CD1c-positive myeloid dendritic cell (primary cell): ENCODE measurements at regions not wholly inside any gene's neighbourhood (a gene's known extent, or its start where the extent isn't known, plus 50 kb on each side); places are given as distances from the start of the nearest gene placed in this dataset.

Experiments
- DNase-seq: peaks from one replicate; pipeline ENCODE4 v3.0.0-alpha.2; 2016; ENCODE audit errors: extremely low spot score

DNA sequence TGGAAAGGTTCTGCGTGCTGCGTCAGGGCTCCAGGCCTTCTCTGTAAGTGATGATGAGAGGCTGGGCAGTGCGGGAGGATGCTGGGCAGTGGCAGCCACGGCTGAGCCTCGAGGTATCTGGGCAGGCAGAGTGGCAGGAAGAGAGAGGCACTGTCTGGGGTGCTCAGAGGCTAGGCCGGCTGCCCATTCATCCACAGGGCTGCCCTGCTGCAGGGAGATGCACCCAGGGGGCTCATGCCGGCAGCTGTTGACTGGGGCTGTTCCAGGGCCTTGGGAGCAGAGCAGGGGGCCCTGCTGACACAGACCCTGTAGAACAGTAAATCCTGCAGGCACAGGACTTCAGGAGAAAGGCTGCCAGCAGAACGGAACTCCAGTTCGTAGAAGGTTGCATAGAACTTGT, 88.8 kb downstream of the BOD1 start:
- DNase-seq, result no peak

DNA sequence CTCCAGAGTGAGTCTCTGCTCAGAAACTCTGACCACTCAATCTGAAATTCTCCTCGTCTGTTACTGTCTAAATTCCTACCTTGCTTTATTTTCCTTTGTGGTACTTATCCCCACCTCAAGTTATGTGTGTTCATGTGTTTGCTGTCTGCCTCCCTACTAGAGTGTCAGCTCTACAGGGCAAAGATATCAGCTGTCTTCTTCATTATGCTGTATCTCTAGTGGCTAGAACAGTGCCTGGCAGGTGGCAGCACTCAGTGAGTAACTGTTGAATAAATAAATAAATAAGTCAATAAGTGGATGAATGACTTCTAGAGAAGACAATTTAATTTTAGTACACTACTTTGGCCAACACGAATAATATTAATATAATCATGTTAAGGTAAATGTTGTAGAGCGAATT, 92.3 kb downstream of the BOD1 start:
- DNase-seq, result no peak

DNA sequence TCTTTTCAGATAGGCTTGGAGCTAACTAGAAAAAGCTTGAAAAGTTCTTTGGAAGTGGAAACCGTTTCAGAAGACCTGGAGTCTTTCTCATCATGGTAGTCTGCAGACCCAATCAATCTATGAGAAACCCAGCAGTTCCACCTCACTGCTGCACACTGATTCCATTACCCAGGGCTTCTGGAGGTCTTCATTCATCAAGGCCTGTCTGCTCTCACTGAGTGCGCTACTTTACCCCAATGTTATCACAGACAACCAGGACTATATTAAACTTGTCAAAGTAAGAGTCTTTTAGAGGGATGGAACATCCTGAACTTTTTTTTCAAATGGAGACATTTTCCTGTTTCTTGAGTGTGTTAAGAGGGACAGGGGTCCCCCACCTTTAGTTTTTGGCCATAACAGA, 93.1 kb downstream of the BOD1 start:
- no peak for DNase-seq

DNA sequence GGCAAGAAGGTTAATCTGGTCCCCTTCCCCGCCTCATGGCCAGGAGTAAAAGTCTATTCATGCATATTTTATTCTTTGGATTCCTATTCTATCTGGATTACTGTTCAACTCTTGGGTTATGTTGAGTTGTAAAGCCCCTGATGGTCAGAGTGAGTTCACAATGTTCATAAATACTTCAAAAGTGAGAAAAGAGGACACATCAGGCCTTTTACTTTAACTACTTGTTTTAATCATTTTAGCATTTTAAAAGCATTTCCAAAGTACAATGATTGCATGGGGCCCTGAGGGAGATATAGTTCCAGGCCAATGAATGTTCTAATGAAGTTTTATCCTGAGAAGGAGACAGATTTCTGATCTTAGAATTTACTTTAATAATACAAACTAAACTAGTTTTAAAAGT, 93.9 kb downstream of the BOD1 start:
- no peak for DNase-seq

DNA sequence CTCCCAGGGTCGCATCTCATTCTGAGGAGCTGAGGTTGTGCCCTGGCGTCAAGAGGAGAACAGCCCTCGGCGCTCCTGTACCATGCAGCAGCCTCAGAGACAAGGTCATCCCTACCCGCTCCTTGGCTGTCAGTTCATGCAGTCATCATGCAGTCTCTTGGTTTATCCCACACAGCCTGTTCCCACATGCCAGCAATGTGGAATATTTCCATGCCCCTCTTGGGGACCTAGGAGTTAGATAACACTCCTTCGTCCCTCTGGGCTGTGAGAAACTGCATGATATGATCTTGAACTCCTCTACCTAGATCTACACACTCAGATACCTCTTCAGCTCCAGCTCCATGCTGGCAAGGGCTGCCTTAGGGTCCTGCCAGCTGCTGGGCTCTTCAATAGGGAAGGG, 97.6 kb downstream of the BOD1 start:
- no peak for DNase-seq

DNA sequence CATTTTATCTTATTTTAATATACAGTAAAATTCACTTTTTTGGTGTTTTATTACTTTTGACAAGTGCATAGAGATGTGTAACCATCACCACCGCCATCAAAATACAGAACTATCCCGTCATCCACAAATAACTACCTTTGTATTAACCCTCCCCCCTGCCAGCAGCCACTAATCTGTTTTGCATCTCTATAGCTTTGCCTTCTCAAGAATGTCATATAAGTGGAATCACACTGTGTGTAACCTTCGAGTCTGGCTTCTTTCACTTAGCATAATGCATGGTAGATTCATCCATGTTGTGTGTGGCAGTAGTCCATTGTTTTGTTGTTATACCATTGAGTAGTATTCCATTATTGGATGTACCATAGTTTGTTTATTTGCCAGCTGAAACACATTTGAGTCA, 98.8 kb downstream of the BOD1 start:
- no peak for DNase-seq

DNA sequence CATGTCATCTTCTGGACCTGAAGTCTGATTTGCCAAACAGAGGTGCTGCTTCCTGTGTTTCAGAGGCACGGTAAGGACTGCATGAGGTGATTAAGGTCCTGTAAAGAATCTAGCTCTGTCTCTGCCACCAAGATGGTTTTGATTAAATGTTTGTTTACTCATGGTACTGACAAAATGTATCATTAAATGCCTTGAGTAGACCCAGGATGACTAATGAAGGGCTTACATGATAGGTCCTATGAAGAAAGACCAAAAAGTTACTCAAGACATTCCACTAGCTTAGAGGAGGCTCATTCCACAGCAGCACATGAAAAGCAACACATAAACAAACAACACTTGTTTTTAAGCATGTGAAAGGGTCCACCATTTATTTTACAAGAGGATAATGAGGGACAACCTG, 100.9 kb downstream of the BOD1 start:
- no peak for DNase-seq

DNA sequence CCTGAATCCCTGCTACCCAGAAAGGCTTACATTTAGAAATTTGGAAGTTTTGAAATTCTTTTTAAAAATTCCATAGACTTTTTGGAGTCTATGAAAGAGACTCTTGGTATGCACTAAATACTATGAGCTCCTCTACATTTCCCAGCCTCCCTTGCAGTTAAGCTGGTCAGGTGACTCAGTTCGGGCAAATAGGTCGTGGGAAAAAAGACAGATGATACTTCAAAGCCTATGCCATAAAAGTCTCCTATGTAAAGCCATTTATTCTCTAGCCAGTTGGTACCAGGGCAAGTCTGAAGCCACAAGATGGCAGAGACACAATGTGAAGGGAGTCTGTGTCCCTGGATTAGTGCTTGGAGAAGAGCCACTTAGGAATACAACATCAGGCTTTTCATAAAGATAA, 101.8 kb downstream of the BOD1 start:
- DNase-seq, result no peak

DNA sequence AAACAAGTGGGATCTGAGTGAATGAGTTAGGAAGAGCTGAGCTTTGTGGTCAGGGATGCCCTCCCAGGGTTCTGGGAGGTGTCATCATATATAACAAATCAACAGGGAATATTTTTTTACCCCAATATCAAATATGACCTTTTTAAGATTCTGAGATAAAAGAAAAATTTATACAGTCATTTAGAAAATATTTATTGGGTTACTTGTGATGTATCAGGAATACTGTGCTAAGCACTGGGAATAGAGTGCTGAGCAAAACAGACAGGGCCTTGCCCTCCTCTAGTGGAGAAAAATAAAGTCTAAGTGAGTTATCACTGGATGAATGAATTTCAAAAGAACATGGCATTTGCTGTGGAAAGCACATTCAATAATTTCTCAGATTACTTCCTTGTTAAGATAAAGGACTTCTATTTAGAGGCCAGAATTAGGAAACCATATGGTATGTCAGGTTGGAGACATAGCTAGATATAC, 102.9 kb downstream of the BOD1 start:
- no peak for DNase-seq

DNA sequence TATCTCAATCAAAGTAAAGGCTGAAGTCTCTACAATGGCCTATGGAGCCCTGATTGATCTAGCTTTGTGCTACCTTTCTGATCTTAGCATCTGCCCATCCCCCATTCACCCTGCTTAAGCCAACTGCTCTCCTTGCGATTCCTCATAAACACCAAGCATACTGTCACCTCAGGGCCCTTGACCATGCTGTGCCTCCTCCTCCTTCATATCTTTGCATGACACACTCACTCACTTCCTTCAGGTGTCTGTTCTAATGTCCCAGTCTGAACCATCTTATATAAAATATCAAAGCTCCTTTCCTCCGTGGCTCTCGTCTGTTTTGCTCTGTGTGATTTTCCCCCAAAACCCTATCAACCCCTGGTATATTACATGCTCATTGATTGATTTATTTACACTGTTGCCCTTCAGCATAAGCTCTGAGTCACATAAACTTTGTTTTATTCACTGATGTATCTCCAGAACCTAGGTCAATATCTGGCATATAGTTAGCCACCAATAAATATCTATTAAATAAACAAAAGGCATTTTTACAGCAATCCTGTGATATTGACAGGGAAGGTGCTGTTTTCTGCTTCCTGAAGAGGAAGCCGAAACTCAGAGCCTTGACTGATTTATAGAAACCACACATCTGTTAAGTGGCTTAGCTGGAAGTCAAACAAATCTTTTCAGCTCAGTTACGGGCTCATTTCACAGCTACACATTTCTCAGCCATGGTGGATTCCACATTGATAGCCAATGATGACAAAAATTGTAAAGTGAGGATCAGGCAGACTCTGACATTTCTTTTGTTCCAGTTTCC, 103.6 kb downstream of the BOD1 start:
- DNase-seq, result no peak

DNA sequence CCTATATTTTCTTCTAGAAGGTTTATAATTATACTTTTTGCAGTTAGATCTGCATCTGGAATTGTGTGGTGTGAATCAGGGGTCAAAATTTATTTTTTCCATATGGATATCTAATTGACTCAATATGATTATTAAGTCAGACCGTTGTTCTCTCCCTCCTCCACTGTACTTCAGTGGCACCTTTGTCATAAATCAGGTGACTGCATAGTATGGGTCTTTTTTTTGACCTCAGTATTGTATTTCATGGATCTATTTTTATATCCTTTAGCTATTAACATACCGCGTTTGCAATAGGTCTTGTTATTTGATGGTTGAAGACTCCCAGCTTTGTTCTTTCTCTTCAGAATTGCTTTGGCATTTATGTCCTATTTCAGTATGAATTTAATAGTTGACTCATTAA, 107.4 kb downstream of the BOD1 start:
- no peak for DNase-seq

DNA sequence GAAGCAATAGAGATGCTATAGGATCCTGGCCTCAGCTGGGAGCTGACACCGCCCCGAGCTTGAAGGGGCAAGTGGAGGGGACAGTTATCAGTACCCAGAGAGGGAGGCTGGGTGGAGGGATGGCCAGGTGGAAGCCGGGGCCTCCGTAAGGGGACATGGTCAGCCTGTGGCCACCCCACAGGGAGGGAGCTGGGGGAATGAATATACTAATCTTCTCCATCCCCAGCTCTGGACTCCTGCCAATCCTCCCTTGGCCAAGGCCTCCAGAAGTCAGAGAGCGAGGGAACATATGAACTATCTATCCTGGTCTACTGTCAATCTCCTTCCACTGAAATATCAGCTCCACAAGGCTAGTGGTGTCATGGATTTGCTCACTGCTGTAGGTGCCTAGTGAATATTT, 109.3 kb downstream of the BOD1 start:
- DNase-seq, result no peak

DNA sequence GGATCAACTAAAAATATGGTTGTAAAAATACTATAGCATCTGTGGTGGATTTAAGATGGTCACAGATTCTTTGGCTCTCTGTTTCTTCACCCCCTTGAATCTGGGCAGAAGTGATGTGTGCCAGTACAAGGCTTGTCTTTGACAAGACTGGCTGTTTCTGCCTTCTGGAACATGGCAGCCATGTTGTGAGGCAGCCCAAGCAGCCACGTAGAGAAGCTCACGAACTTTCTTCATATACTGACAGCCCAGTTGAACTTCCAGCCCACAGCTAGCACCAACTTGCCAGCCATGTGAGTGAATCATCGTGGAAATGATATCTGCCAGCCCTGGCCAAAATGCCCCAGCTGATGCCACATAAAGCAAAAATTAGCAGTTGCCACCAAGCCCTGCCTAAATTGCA, 110.8 kb downstream of the BOD1 start:
- no peak for DNase-seq

DNA sequence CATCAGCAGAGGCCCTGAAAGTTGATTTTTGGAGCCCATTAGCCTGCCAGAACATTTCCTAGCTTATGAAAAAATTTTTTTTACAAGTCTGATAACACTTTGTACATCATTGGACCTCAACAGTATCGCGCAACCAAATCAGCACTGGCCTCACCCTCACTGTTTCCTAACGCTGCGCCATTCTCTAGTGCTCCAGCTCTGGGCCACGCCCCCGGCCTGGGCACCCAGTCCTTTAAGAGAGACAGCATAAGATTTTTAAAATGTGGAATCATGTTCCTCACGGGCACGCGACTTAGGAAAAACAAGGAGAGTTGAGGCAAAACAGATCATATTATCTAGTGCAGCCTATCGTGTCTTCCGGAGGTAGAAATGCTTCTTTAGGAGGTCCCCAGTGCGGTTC, 114.5 kb downstream of the BOD1 start:
- DNase-seq, result no peak

DNA sequence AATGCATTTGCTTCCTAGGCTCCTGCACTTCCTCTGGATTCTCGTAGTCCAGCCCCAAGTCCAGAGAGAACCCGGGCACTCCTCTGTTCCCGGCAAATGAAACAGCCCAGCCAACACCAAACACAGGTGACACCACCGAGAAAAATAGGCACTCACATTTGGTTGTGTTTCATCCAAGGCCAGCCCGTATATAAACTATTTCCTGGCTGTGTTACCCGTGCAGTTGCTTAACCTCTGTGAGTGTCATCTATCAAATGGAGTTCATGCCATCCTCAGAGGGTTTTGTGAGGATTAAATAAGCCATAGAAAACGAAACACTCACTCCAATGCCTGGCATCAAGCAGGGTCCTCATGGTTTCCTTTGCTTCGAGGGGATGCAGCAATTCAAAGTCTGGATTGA, 115.2 kb downstream of the BOD1 start:
- no peak for DNase-seq

DNA sequence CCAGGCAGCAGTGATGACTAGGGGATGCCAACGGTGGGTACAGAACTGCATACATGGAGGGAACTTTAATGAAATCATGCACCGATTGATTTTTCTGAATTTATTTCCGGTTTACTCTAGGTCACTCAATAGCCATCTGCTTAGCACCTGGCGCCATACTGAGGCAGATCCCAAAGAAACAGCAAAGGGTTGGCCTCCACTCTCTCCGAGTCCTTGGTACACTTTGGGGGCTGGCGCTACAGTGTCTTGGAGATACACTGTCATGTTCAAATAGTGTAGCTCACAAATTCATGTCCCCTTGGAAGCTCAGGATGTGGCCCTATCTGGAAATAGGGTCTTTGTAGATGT, 116.3 kb downstream of the BOD1 start:
- DNase-seq, result no peak

DNA sequence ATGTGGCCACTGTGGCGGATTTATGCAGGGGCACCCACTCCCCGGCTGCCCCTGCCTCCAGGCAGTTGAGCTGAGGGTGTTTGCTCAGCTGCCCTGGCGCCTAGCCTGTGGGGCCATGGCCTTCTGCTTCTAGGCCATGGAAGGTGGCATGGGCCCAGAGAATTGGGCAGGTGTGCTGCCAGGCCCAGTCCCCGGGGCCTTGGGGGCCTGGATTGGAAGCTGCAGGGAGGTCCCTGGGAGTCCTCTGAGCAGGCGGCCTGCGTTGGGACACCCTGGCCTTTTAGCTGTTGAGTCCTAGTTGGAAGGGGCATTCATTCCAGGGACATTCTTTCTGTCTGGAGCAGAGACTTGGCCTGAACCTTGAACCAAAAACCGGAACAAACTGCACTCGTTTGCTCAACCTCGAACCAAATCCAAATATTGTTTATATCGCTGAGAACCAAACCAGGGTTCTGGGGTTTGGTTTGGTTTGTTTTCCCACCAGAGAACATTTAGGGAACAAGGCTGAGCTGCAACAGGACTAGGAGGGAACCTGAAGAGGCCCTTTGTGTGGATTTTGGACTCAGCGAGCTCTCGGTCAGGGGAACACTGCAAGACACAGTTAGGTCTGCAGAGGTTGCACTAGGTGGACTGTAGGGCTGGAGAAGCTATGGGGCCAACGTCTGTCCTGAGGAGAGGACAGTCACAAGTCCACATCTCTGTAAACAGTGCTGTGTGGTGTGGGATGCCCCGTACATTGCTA, 116.8 kb downstream of the BOD1 start:
- DNase-seq, result no peak

DNA sequence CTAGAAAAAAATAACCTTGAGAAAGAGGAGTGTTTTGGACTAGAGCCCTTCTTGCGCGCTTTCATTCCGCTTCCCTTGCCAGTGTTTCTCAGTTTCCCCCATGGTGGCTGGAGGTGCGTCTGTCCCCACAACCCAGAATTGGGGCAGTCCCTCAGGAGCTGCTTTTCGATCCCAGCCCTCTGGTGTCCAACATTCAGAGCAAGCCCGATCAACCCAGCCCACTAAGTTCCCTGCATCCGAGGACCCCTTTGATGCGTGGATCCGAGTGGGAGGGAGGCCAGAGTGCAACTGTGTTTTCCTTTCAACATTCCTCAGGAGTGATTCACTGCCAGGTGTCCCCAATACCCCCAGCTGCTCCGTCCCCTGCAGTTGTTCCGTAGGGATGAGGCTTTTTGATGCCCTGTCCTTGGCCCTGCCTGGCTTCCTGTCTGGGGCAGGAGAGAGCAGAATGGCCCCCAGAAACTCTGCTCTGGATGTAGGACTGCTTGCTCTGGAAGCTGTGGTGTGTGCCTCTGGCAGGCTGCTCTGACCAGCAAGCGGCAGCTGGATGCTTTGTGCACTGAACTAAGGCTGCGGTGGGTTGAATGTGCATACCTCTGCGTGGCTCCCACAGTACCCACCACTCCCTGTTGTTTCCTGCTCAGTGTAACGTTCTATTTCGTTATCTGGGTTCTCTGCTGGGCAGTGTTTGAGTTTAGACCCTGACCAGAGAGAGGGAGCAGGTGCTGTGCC, 117.5 kb downstream of the BOD1 start:
- no peak for DNase-seq

DNA sequence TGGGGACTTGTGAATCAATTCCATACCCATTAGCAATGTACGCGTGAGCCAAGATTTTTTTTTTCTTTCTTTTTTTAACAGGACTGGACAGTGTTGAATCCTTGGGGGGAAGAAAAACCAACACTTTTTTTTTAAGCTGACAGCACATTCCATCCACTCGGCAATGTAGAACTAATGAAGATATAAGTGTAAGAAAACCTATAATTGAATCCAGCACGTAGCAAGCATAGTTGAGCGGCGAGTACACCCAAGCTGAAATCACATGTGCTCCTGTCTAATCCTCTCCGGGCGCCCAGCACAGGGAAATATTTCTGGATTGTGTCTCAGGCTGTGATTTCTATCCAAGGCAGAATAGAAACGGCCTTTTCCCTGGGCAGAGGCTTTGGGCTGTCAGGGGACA, 118.2 kb downstream of the BOD1 start:
- no peak for DNase-seq

DNA sequence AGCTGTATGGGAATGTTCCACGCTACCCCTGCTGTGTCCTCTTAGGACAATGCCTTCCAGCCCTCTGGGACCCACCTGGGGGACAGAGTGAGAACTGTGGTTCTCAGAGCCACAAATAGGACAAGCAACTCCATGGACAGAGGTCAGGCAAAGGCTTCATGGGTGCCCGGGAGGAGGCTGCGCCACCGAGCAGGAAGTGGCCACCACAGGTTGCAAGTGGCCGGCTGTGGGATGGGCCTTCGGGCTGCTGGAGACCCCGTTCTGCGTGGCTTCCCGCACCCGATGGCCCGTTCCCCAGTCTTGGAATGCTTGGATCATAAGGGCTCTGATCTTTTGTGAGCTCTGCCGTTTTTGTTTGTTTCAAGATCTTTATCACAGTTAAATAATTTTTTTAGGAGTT, 118.8 kb downstream of the BOD1 start:
- no peak for DNase-seq

DNA sequence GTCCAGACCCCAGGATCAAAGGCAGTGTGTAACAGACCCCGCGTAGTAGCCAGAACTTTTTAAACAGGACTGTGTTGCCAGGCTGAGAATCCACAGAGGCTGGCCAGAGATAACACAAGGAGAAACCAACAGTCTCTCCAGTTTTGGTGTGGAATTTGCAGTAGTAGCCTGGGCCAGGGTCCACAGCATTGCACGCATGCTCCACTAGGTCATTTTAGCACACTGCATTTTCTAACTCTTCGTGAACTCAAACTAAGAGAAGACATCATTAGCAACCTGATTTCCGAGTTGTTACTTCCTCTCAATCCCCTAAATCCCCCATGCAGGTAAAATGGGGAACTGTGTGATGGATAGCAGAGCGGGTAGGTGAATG, 119.6 kb downstream of the BOD1 start:
- no peak for DNase-seq

DNA sequence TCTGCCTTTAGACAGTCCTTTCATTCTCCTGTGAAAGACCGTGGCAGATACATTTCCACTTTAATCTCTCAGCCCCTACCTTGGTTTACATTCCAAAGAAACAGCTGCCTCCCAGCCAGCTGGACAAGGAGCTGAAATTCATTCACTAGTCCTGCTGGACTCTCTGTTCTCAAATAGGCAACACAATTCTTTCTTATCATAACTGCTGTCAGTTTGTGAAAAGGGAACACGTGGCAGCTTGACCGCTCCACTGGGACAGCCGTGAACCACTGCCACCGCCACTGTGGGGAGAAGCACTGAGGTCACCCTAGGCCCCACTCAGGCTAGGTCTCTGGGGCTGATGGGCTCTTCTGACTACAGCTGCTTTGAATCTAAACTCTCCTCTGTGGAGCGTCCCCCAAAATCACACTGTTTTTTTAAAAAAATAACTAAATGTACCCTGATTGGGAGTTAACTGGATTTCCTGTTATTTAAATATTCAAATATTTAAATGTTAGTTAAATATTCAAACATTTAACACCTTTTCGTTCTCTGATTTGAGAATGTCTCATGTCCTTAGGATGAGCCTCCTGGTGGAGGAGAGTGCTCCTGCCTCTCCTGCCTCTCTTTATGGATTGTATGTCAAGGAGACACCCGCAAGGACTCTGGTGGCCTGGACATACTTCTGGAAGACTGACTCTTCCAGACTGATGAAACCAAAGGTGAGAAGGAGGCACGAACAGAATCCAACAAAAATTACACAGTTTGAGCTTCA, 120.1 kb downstream of the BOD1 start:
- no peak for DNase-seq
